ENCODE measurements at regions not wholly inside any gene's neighbourhood (a gene's known extent, or its start where the extent isn't known, plus 50 kb on each side); places are given as distances from the start of the nearest gene placed in this dataset.

GRCh38 chr3:102757950-102758349 lies 323.1 kb downstream of the ZPLD1 start:
- DNase-seq = no peak

DNA sequence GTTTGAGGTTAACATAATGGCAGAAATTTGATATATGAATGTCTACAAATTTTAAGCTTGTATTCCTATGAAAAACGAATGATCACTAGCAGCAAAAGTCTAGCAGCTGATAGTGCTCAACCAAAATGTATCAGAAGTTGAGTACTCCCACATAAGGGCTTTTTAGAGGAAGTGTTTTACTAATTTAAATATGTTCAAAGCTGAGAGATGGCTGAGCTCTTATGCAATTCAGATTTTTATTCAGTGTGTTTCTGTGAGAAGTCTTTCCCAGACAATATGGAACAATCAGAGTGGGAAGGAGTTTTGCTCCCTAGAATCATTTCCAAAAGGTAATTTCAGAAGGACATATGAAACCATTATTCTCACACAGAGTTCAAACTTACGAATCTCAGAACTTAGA lies 327.0 kb downstream of the ZPLD1 start:
- no peak for DNase-seq

GRCh38 chr3:102790747-102791325 lies 356.0 kb downstream of the ZPLD1 start:
- DNase-seq = no peak

DNA sequence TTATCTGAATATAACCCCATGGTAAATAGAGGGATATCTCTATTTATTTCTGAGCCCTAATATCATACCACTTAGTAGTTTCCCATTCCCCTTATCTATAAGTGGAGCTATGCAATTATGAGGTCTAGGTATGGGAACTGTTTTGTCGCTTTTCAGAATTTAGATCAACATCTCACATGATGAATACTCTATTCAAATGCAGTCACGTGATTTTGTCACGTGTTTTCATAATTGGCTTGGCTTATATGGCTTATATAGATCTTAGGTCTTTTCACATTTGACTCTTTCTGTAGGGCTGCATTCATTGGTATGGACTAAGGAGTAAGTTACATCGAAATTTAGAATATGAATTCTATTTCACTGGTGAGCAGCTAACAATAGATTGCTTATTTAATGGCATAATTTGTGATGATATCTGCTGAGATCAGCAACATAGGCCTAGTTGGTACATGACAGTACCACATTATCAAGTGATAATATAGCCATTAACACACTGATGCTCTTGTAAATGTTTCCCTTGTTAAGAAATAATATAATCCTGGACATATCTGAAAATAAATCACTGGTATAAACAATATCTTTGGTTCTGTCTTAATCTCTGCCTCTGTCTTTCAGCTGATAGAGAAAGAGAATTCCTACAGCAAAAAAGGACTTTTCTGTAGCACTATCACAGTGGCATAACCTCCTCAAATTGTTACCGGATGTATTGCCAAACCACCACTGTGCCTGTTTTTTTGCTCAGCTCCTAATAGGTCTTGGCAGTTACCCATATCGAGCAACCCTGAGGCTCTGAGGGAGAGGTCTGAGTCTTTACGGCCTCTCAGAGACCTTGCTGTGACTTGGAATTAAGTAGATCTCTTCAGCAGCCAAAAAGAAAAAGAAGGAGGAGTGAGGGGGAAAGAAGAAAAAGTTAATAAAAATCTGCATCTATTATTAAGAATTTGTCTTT lies 357.1 kb downstream of the ZPLD1 start:
- no peak for DNase-seq

DNA sequence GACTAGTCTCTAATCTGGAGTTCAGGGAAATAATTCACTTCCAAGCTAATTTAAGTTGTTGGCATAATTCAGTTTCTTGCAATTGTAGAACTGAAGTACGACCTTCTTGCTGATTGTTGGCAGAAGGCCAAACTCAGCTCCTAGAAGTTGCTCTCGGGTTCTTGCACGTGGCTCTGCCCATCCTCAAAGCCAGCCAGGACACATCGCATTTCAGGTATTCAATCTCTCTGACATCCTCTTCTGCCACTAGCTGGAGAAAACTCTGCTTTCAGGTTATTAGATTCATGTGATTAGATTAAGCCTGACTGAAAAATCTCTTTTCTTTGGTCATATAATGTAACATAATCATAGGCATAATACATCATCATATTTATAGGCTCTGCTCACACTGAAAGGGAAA lies 362.0 kb downstream of the ZPLD1 start:
- no peak for DNase-seq

DNA sequence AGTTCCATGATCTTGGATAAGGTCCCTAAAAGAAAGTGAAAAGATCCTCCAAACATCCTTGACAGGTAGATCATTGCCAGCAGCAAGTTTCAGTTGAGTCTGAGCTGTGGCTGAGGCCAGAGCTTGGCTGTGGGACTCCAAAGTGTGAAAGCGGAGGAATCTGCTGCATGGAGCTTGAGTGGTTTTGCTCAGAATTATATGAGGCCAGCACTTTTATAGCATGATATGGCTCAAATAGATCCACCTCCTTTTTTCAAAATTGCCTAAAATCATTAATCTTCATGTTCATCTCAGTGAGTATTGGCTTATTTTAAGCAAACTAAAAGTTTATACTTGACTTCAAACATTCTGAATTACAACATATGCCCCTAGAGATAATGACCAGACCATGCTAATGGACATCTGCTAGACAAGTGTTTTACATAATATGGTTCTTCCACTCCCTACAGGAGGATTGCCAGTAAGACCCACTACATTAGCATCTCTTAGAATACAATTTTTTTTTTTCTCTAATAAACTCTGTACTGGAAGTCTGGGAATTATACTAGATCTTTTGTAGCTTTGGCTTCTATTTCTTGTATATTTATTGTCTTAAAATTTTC lies 368.1 kb downstream of the ZPLD1 start:
- DNase-seq = no peak

GRCh38 chr3:102810937-102811336 lies 376.1 kb downstream of the ZPLD1 start:
- no peak for DNase-seq

DNA sequence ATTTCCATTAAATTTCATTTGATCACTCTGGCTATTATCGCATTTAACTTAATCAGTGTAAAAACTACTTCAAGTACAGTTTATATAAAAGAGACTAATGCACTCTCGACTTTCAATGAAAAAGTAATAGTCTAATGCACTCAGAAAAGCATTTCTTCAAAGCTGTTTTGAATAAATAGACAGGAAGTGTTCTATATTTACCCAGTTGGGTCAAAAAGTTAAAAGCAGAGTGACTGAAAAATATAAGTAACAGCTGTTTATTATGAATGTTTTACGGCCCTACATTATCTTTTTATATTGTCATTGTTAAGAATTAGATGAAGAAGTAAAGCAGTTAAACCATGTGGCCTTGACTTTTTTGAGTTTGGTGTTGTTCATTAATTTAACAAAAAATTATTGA lies 391.8 kb downstream of the ZPLD1 start:
- no peak for DNase-seq

- no peak for DNase-seq
Observed at GRCh38 chr3:102827386-102827785, 392.6 kb downstream of the ZPLD1 start.

GRCh38 chr3:102830415-102830814 lies 395.6 kb downstream of the ZPLD1 start:
- DNase-seq = no peak

- no peak for DNase-seq
Observed at GRCh38 chr3:102841866-102842265, 407.1 kb downstream of the ZPLD1 start.

GRCh38 chr3:102866845-102867244 lies 432.0 kb downstream of the ZPLD1 start:
- no peak for DNase-seq

GRCh38 chr3:102883515-102883914 lies 448.7 kb downstream of the ZPLD1 start:
- no peak for DNase-seq

DNA sequence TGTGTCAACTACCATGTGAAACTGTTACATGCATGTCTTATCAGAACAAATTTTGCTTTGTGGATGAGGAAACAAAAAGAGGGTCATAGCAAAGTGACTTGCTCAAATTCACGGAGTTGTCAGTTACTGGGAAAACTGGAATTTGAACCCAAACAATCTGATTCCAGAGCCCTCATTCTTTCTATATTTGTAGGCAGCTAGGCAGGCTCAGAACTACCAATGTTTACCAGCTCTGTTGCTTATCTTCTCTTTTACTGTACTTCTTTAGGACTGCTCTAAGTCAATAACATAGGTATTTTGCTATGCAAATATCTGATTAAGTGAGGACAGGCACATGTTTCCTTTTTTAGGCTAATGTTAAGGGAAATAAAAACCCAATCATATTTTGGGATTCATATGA lies 450.5 kb downstream of the ZPLD1 start:
- DNase-seq = no peak

DNA sequence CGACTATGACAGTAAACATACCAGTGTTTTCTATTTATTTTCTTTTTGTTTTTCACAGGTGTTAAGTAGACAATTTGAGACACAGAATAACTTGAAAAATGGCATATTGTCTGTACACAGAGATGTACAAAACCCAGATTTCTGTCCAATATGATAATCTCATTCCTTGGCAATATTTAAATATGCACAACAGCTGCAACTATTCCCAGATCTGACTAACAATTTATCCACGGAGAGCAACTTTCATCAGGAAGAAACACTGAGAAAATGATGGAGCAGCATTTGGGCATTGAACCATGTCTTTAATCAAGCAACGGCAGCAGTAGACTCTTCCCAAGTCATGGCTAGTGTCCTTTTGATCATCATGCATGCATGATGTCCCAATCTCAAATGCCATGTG lies 452.6 kb downstream of the ZPLD1 start:
- no peak for DNase-seq

DNA sequence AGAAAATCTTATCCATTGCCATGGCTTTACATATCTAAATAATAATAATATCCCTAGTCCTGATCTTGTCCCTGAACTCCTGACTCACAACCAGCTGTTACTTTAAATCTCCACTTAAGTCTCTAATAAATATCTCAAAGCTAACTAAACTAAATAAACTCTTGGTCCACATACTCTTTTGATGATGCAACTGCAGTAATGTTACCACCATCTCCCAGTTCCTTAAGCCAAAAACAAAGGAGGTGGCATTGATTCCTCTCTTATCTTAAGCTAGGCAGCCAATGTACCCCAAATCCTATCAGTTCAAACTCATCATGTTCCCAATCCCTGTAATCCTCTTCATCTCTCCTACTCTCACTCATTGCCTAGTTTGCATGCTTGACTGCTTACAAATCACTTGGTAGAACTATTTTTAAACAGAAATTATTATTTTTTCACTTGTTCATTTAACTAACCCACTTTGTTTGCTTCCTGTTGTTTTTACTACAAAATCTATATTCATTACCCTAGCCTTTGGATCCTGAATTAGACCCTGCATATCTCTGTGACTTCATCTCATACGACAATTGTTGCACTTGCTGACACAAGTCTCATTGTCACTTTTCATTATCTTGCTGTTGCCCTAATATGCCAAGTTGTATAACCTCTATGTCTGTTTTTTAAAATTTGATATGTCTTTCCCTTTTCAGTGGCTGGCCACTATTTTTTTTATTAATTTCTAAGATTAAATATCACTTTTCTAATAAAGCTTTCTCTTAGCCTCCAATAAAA lies 462.2 kb downstream of the ZPLD1 start:
- DNase-seq = no peak

DNA sequence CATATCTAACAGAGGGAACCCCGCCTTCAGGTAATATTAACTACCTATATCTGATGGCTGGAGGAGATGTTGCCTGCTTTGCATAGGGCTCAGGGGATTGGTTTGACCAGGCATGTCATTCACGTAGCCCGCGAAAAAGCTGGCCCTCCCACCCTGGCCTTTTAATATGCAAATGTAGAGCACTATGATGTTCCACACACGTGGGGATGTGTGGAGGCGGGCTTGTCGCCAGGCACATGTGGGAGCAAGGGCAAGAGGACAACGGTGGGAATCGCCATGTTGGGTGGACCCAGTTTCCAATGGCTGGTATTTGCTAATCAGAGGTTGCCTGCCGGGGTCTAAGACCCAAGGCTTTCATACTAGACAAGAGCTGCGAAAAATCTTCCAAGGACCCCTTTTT lies 469.8 kb downstream of the ZPLD1 start:
- no peak for DNase-seq

DNA sequence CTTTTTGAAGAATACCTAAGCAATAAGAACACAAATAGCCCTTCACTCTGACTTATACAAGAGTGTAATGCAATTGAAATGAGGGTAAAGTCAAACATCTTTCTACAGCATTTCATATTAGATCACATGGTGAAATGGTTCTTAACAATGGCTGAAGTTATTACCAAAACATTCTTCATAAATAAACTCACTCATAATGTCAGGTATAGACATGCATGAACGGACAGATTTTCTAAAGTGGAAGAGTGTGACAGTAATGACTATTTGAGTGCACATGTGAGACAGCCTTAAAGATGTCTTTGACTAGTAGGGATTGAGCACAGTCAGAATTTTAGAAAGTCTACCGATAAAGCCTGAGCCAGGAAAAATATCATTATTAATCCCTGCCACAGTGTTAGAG lies 471.0 kb downstream of the ZPLD1 start:
- no peak for DNase-seq

DNA sequence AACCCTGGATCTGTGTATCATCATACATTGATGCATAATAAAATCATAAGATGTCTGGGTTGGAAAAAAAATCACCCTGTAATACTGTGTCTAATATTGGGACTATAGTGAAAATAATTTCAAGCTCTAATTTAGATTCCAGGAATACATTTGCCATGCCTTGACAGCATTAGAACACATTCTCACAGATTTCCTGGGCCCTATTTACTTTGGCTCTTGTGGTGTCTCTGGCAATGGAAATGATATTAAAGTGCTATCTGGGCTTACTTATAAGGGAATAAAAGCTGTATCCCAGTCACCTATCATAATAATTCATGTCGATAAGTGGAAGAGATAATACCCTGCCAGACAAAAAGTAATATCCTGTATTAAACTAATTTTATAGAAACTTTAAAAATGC lies 472.0 kb downstream of the ZPLD1 start:
- no peak for DNase-seq

DNA sequence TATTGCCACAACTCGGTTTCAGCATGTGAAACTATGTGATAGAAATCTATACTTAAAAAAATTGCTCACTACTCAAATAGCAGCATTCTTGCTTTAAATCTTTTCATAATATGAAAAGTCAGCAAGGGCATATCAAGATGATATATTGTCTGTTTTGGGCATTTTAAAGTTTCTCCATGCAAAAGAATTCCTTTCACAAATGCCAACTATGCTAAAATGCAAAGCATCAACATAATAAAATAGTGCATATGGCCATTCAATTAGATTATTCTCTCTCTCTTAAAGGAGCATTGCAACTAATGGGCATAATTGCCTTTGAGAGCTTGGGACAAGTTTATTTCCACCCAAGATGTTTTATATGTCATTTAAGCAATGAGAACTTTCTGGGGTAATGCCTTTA lies 475.1 kb downstream of the ZPLD1 start:
- DNase-seq = no peak

DNA sequence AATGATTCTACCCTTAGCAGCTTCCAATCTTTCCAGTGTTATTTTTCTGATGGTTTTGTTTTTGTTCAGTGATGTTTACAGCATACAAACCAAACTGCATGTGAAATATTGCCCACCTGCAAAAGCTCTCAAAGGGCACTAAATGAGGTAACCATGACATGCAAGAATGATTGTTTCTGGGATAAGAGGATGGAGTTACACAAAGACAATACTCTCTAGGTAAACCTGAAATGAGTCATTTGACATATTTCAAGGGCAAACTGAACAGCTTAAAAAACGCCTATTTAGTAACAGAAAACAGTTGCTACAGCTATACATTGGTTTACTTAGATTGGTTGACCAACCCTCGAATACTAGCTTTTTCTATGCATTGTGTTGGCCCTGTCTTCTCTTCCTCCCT lies 481.7 kb downstream of the ZPLD1 start:
- DNase-seq = no peak

DNA sequence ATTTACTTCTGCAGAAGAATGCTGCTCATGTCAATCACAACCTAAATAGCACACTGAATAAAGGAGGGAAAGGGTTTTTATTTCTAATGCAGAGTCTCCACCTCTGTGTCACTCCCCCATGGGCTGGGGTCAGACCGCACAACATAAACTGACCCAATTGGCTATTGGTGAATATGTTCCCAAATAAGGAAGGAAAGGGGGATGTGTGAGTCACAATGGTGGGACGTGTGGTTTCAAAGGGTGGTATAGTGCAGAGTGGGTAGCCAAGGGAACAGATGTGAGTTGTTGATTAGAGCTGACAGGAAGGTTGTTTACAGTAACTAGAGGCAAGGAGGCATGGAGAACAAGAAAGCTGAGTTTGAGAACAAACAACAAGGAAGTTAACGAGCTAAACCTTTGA lies 491.8 kb downstream of the ZPLD1 start:
- no peak for DNase-seq

- DNase-seq = no peak
Observed at GRCh38 chr3:102933377-102933776, 498.6 kb downstream of the ZPLD1 start.

Data from effector CD4-positive, alpha-beta T cell (primary cell).